Glomerular visceral epithelial cell (primary cell): ENCODE measurements at regions not wholly inside any gene's neighbourhood (a gene's known extent, or its start where the extent isn't known, plus 50 kb on each side); places are given as distances from the start of the nearest gene placed in this dataset.
"Not testable (repeated sequence)": the region's sequence is repeated elsewhere in the genome, so short reads cannot be mapped to it uniquely, and the experiment has no call there.

Experiments used
- DNase-seq: peaks from one replicate; pipeline ENCODE4 v3.0.0-alpha.2; 2016; ENCODE audit errors: extremely low spot score

- peak; percentile 31 for DNase-seq
These were observed 70.3 kb downstream of the ARL9 start for GRCh38 chr4:56575820-56576429.

- not testable (repeated sequence) for DNase-seq
These were observed 86.8 kb downstream of the ARL9 start for GRCh38 chr4:56592417-56592816.
